ENCODE measurements at regions not wholly inside any gene's neighbourhood (a gene's known extent, or its start where the extent isn't known, plus 50 kb on each side); places are given as distances from the start of the nearest gene placed in this dataset.

DNA sequence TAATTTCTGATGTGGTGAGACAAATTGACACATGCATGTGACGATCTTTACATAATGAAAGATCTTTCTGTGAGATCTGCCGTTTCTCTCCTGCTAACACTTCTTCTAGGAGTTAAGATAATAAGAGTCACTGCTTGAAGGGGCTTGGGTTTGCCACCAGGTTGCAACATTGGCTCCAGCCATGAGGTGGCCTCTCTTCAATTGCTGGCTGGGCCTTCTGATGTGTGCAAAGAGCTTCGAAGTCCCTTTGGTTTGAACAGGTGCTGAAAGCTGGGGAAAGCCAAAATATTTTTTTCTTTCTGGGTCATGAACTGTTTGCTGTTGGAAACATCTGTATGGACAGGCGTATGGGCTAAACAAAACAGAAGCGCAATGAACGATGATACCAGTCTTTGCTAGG lies 204.1 kb upstream of the SALL1 start:
- Histone ChIP-seq H3K36me3 (no peaks in the 10 kb centered on the region), H3K27ac (no peak overlapping the region), H3K4me1 (no peaks in the 10 kb centered on the region), H3K4me3 (no peak overlapping the region), H3K27me3 (replicated peaks in 1 of 7) (no peaks in the 10 kb centered on the region), H3K9me3 (no peaks in the 10 kb centered on the region)
- TF ChIP-seq POLR2AphosphoS5 (IDR thresholded peaks at IDR 0.05) = no peak
- DNase-seq = no peak
- 71 to 80% (median 75%) methylated on average over 6 of the region's 6 CpGs for WGBS, 5 donors
- intact Hi-C loops (cut with DNase I; ENCODE audit: low total_unique reads) = no loop called here

DNA sequence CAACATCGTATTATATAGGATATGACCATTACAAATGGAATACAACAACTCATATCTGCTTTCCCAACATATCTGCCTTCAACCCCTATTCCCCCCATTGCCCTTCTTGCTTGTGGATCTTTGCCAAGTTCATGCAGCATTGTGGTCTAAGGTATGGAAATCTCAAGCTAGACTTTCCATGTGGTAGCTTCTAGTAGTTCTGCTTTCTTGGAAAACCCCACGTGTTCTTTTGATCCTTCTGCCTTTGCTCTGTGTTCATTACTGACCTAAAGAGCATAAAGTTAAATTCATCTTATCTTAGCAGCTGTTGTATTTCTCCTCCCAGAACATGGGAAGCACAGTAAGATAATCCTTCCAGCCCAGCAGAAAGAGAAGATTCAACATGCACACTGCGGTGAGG lies 202.0 kb upstream of the SALL1 start:
- no peaks in the 10 kb centered on the region for H3K36me3 ChIP-seq
- intact Hi-C loops (cut with DNase I; ENCODE audit: low total_unique reads) = no loop called here
- 60 to 72% (median 66%) methylated on average over 3 of the region's 3 CpGs for WGBS, 5 donors
- no peak overlapping the region for H3K4me3 ChIP-seq
- no peaks in the 10 kb centered on the region for H3K4me1 ChIP-seq
- no peaks in the 10 kb centered on the region for H3K27me3 ChIP-seq (replicated peaks in 1 of 7)
- no peak for DNase-seq
- TF ChIP-seq, protein P1, sequence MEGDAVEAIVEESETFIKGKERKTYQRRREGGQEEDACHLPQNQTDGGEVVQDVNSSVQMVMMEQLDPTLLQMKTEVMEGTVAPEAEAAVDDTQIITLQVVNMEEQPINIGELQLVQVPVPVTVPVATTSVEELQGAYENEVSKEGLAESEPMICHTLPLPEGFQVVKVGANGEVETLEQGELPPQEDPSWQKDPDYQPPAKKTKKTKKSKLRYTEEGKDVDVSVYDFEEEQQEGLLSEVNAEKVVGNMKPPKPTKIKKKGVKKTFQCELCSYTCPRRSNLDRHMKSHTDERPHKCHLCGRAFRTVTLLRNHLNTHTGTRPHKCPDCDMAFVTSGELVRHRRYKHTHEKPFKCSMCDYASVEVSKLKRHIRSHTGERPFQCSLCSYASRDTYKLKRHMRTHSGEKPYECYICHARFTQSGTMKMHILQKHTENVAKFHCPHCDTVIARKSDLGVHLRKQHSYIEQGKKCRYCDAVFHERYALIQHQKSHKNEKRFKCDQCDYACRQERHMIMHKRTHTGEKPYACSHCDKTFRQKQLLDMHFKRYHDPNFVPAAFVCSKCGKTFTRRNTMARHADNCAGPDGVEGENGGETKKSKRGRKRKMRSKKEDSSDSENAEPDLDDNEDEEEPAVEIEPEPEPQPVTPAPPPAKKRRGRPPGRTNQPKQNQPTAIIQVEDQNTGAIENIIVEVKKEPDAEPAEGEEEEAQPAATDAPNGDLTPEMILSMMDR (IDR thresholded peaks at IDR 0.05 in 8 of 11, conservative IDR thresholded peaks at IDR 0.05 in 3 of 11) = no peak
- TF ChIP-seq POLR2A (IDR thresholded peaks at IDR 0.05) (no peak), POLR2AphosphoS5 (IDR thresholded peaks at IDR 0.05) (no peak)
- H3K27ac ChIP-seq = no peak overlapping the region
- H3K9me3 ChIP-seq = no peaks in the 10 kb centered on the region

DNA sequence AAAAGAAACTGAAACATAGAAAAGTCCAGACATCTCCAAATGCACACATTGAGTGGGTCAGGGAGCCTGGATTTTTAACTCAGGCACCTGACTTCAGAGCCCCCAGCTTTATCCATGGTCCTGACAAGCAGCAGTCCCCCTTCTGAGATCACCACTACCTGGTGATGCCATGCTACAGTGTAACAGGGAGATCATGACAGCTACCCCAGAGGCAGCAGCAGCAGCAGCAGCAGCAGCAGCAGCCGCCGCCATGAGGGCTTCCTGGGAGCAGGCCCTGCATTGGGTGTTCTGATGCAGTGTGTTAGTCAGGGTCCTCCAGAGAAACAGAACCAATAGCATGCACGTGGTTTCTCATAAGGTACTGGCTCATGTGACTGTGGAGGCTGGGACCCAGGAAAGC lies 198.6 kb upstream of the SALL1 start:
- intact Hi-C loops (cut with DNase I; ENCODE audit: low total_unique reads) = no loop called here

DNA sequence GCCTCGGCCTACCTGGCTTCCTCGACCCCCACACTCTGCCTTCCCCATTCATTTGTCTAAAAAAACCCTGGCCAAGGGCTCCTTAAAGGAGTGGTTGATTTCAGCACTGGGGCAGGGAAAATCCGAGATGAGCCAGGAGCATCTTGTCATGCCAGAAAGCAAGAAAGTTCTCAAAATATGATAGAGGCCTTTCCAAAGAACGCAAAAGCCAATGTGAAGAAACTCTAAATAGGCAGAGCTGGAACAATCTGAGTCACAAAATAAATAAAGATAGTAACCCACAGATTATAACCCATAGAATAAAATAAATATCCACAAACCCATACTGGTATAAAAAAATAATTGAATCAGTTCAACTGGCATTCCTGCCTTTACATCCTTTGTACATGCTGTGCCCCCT lies 192.3 kb upstream of the SALL1 start:
- DNase-seq = no peak
- 66 to 83% (median 70%) methylated on average over 4 of the region's 4 CpGs for WGBS, 5 donors
- H3K4me1 ChIP-seq = no peaks in the 10 kb centered on the region

More for the DNA sequence above, 198.6 kb upstream of the SALL1 start:
- Histone ChIP-seq H3K36me3 (no peaks in the 10 kb centered on the region), H3K27me3 (replicated peaks in 1 of 7) (no peaks in the 10 kb centered on the region), H3K4me3 (no peak overlapping the region), H3K9me3 (no peaks in the 10 kb centered on the region), H3K4me1 (no peaks in the 10 kb centered on the region), H3K27ac (no peak overlapping the region)
- 80 to 93% (median 90%) methylated on average over 2 to 3 of the region's 3 CpGs for WGBS, 5 donors
- TF ChIP-seq POLR2A (IDR thresholded peaks at IDR 0.05) (no peak), POLR2AphosphoS5 (IDR thresholded peaks at IDR 0.05) (no peak)
- TF ChIP-seq, protein P1 (IDR thresholded peaks at IDR 0.05 in 8 of 11, conservative IDR thresholded peaks at IDR 0.05 in 3 of 11) = no peak
- DNase-seq = no peak

More for the DNA sequence above, 192.3 kb upstream of the SALL1 start:
- intact Hi-C loops (cut with DNase I; ENCODE audit: low total_unique reads) = no loop called here
- Histone ChIP-seq H3K4me3 (no peak overlapping the region), H3K9me3 (peaks cover 0 to 3% (median 0%) of the 10 kb centered on the region in 8 donors), H3K36me3 (no peaks in the 10 kb centered on the region), H3K27me3 (replicated peaks in 1 of 7) (no peaks in the 10 kb centered on the region), H3K27ac (no peak overlapping the region)
- TF ChIP-seq, protein P1 (IDR thresholded peaks at IDR 0.05 in 8 of 11, conservative IDR thresholded peaks at IDR 0.05 in 3 of 11) = no peak
- no peak for TF ChIP-seq POLR2AphosphoS5 (IDR thresholded peaks at IDR 0.05)
- no peak for TF ChIP-seq POLR2A (IDR thresholded peaks at IDR 0.05)
